ENCODE measurements at regions not wholly inside any gene's neighbourhood (a gene's known extent, or its start where the extent isn't known, plus 50 kb on each side); places are given as distances from the start of the nearest gene placed in this dataset.

- TF ChIP-seq POLR2A (IDR thresholded peaks at IDR 0.05; ENCODE audit: low read depth, low read length) (no peak), TAF1 (IDR thresholded peaks at IDR 0.05; ENCODE audit: low read depth, low read length) (no peak), POLR2AphosphoS5 (IDR thresholded peaks at IDR 0.05; ENCODE audit: low read depth, low read length) (no peak), PAX5 (IDR thresholded peaks at IDR 0.05; ENCODE audit: insufficient read depth, low read length, severe bottlenecking) (no peak)
Observed at GRCh38 chr3:191762323-191762960, 301.5 kb downstream of the PYDC2 start.

All from GM12891 (cell line).